Cardiac fibroblast (primary cell): ENCODE measurements at regions not wholly inside any gene's neighbourhood (a gene's known extent, or its start where the extent isn't known, plus 50 kb on each side); places are given as distances from the start of the nearest gene placed in this dataset.

Experiments used
- DNase-seq, 2 donors: peaks; one replicate each; pipeline versions ENCODE4 v3.0.0 to v3.0.0-alpha.2; 2010; ENCODE audit warnings: low read depth in 2 of 2
- H3K4me3 ChIP-seq, 2 donors: replicated peaks in 1 of 2; 1 replicate in 1 of 2; 2 replicates in 1 of 2; pipeline ENCODE4 v1.5.1; 2011; ENCODE audit warnings: low read depth in 2 of 2, low read length in 2 of 2, mild to moderate bottlenecking in 2 of 2, moderate library complexity in 1 of 2
- CTCF ChIP-seq: IDR thresholded peaks from one replicate; pipeline ENCODE4 v1.5.1; 2011; ENCODE audit warnings: low read depth, mild to moderate bottlenecking, low read length, inconsistent platforms

GRCh38 chr12:114616081-114616480 is 67.9 kb downstream of the TBX3 start:
- TF ChIP-seq CTCF = no peak
- H3K4me3 ChIP-seq = no peak overlapping the region
- no peak for DNase-seq

- DNase-seq = no peak
- no peak for TF ChIP-seq CTCF
These were observed 69.9 kb downstream of the TBX3 start for GRCh38 chr12:114614040-114614439.

GRCh38 chr12:114612062-114612461 is 71.9 kb downstream of the TBX3 start:
- DNase-seq = no peak
- TF ChIP-seq CTCF = no peak
- H3K4me3 ChIP-seq = no peak overlapping the region

More at GRCh38 chr12:114614040-114614439, 69.9 kb downstream of the TBX3 start:
- H3K4me3 ChIP-seq = no peak overlapping the region

- DNase-seq = no peak
These were observed 72.6 kb downstream of the TBX3 start for GRCh38 chr12:114611145-114612018.

GRCh38 chr12:114608509-114608908 is 75.5 kb downstream of the TBX3 start:
- no peak for TF ChIP-seq CTCF
- DNase-seq = no peak

More at GRCh38 chr12:114611145-114612018, 72.6 kb downstream of the TBX3 start:
- TF ChIP-seq CTCF = no peak
- H3K4me3 ChIP-seq = no peak overlapping the region

GRCh38 chr12:114605918-114606317 is 78.1 kb downstream of the TBX3 start:
- H3K4me3 ChIP-seq = no peak overlapping the region
- DNase-seq = no peak
- TF ChIP-seq CTCF = no peak

More at GRCh38 chr12:114608509-114608908, 75.5 kb downstream of the TBX3 start:
- H3K4me3 ChIP-seq = no peak overlapping the region
